ENCODE measurements at regions not wholly inside any gene's neighbourhood (a gene's known extent, or its start where the extent isn't known, plus 50 kb on each side); places are given as distances from the start of the nearest gene placed in this dataset.

DNA sequence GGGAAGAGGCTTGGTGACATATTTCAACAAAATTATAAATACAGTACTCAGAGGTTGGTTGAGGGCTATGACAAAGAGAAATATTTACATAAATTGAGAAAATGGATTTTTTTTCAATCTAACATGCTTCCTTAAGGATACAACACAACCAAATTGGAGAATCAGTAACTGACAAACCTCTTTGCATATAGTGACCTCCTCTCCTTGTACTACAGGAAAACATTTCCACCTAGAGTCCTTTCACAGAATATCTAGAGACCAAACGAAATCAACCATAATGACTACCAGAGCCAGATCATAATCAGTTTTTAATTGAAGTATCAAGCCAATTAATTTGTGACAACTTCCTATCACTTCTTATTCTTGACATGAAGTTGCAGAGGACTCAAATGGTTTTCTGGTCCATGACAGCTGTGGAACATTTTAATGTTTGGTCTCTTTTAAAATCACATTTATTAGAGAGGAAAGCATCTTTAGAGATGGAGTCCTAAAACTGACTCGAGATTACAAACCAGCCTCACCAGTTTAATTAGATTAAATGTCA is 1636.5 kb upstream of the C9orf72 start:
- TF ChIP-seq, protein P1, sequence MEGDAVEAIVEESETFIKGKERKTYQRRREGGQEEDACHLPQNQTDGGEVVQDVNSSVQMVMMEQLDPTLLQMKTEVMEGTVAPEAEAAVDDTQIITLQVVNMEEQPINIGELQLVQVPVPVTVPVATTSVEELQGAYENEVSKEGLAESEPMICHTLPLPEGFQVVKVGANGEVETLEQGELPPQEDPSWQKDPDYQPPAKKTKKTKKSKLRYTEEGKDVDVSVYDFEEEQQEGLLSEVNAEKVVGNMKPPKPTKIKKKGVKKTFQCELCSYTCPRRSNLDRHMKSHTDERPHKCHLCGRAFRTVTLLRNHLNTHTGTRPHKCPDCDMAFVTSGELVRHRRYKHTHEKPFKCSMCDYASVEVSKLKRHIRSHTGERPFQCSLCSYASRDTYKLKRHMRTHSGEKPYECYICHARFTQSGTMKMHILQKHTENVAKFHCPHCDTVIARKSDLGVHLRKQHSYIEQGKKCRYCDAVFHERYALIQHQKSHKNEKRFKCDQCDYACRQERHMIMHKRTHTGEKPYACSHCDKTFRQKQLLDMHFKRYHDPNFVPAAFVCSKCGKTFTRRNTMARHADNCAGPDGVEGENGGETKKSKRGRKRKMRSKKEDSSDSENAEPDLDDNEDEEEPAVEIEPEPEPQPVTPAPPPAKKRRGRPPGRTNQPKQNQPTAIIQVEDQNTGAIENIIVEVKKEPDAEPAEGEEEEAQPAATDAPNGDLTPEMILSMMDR (conservative IDR thresholded peaks at IDR 0.05) = no peak
- TF ChIP-seq ZFX (IDR thresholded peaks at IDR 0.05) = no peak

Measured in C4-2B (cell line).